ENCODE measurements at regions not wholly inside any gene's neighbourhood (a gene's known extent, or its start where the extent isn't known, plus 50 kb on each side); places are given as distances from the start of the nearest gene placed in this dataset.

DNA sequence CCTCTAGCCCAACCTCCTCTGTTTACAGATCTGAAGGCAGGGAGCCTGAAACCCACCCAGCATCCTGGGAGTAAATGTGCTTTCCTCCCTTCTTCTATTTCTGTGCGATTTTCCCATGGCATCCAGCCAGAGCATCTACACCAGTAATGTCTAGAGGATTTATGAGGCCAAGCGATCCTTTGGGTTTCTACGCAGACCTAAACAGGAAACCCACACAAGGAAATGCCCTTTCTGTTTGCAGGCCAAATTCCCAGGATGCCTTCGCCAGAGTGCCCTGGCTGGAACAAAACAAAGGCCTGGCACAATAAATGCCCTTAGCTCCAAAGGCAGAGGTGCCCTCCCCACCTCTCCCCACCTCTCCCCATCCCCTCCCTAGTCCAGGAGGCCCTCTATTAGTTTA, 110.5 kb upstream of the CDC42BPA start:
- intact Hi-C loops (cut with DNase I): no loop called here
- H3K36me3 ChIP-seq (ENCODE audit: control insufficient read depth in 1 of 2, insufficient read depth in 2 of 2, low read length in 1 of 2): no peaks in the 10 kb centered on the region
- no peak overlapping the region for H3K4me3 ChIP-seq (ENCODE audit: low read length in 2 of 2)
- no peaks in the 10 kb centered on the region for H3K27me3 ChIP-seq (ENCODE audit: control insufficient read depth in 1 of 2, insufficient read depth in 2 of 2, low read length in 1 of 2)
- H3K27ac ChIP-seq (ENCODE audit: low read depth in 1 of 2, low read length in 2 of 2): peak overlapping the region in 1 of 2 donors; percentile 81
- WGBS, 2 donors: 0 to 6% methylated on average over 4 of the region's 4 CpGs
- H3K4me1 ChIP-seq (ENCODE audit: control insufficient read depth in 1 of 2, insufficient read depth in 2 of 2, low read length in 2 of 2): peaks cover 0 to 4% of the 10 kb centered on the region in 2 donors
- DNase-seq (no peak), ATAC-seq (ENCODE audit: low FRiP score) (peak; percentile 37)
- no peaks in the 10 kb centered on the region for H3K9me3 ChIP-seq (ENCODE audit: control insufficient read depth, low read length)

GRCh38 chr1:227427411-227427810, 109.1 kb upstream of the CDC42BPA start:
- H3K4me1 ChIP-seq (ENCODE audit: control insufficient read depth in 1 of 2, insufficient read depth in 2 of 2, low read length in 2 of 2): peaks cover 0 to 4% of the 10 kb centered on the region in 2 donors
- H3K36me3 ChIP-seq (ENCODE audit: control insufficient read depth in 1 of 2, insufficient read depth in 2 of 2, low read length in 1 of 2): no peaks in the 10 kb centered on the region
- 41 to 59% methylated on average over 1 of the region's 1 CpG for WGBS, 2 donors
- H3K27ac ChIP-seq (ENCODE audit: low read depth in 1 of 2, low read length in 2 of 2): no peak overlapping the region
- H3K4me3 ChIP-seq (ENCODE audit: low read length in 2 of 2): no peak overlapping the region
- H3K27me3 ChIP-seq (ENCODE audit: control insufficient read depth in 1 of 2, insufficient read depth in 2 of 2, low read length in 1 of 2): no peaks in the 10 kb centered on the region
- DNase-seq (no peak), ATAC-seq (ENCODE audit: low FRiP score) (no peak)
- intact Hi-C loops (cut with DNase I): no loop called here
- no peaks in the 10 kb centered on the region for H3K9me3 ChIP-seq (ENCODE audit: control insufficient read depth, low read length)

DNA sequence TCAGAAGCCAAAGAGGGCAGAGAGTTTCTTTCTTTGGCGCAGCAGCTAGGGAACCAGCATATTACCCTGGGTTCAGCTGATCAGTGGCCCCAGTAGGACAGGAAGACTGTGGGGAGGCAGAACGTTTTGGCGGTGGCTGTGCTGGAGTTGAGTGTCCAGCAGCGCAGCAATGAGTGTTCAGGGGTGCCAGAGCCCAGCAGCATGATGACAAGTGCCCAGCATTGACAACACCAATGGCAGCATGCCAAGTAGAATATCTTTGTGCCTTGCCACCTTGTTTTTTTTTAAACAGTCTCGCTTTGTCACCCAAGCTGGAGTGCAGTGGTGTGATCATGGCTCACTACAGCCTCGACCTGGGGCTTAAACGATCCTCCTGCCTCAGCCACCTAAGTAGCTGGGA, 106.7 kb upstream of the CDC42BPA start:
- no peaks in the 10 kb centered on the region for H3K36me3 ChIP-seq (ENCODE audit: control insufficient read depth in 1 of 2, insufficient read depth in 2 of 2, low read length in 1 of 2)
- peaks cover 0 to 4% of the 10 kb centered on the region in 2 donors for H3K4me1 ChIP-seq (ENCODE audit: control insufficient read depth in 1 of 2, insufficient read depth in 2 of 2, low read length in 2 of 2)
- intact Hi-C loops (cut with DNase I): no loop called here
- H3K27me3 ChIP-seq (ENCODE audit: control insufficient read depth in 1 of 2, insufficient read depth in 2 of 2, low read length in 1 of 2): no peaks in the 10 kb centered on the region
- no peak overlapping the region for H3K27ac ChIP-seq (ENCODE audit: low read depth in 1 of 2, low read length in 2 of 2)
- no peaks in the 10 kb centered on the region for H3K9me3 ChIP-seq (ENCODE audit: control insufficient read depth, low read length)
- H3K4me3 ChIP-seq (ENCODE audit: low read length in 2 of 2): no peak overlapping the region
- WGBS, 2 donors: 93% methylated on average over 7 of the region's 7 CpGs
- DNase-seq (no peak), ATAC-seq (ENCODE audit: low FRiP score) (no peak)

DNA sequence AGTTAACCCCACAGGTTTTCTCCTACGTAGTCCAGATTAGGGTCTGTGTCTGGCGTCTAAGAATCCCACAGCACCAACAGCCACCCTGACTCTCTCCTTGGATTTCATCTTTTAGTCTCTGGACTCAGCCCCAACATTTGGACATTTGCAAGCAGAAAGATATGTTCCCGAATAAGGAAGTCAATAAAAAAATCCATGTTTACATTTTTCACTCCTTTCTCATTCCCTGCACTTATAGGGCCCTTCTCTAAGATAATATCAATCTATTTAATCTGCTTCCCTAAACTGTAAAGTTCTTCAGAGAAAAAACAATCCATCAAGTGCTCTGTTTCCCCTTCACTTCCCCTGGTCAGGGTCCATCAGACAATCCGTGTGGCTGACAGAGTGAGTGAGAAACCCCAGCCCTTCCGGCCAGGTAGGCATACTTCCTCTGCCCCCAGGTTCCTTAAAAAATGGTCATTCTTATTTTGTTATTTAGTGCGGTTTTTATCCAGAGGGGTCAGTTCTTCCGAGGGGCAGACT, 105.9 kb upstream of the CDC42BPA start:
- DNase-seq: no peak
- no peak overlapping the region for H3K4me3 ChIP-seq (ENCODE audit: low read length in 2 of 2)
- peaks cover 0 to 2% of the 10 kb centered on the region in 2 donors for H3K4me1 ChIP-seq (ENCODE audit: control insufficient read depth in 1 of 2, insufficient read depth in 2 of 2, low read length in 2 of 2)
- WGBS, 2 donors: 63 to 70% methylated on average over 7 of the region's 7 CpGs
- no peaks in the 10 kb centered on the region for H3K36me3 ChIP-seq (ENCODE audit: control insufficient read depth in 1 of 2, insufficient read depth in 2 of 2, low read length in 1 of 2)
- H3K27me3 ChIP-seq (ENCODE audit: control insufficient read depth in 1 of 2, insufficient read depth in 2 of 2, low read length in 1 of 2): no peaks in the 10 kb centered on the region
- H3K27ac ChIP-seq (ENCODE audit: low read depth in 1 of 2, low read length in 2 of 2): no peak overlapping the region
- intact Hi-C loops (cut with DNase I): no loop called here
- no peak for ATAC-seq (ENCODE audit: low FRiP score)
- H3K9me3 ChIP-seq (ENCODE audit: control insufficient read depth, low read length): no peaks in the 10 kb centered on the region

GRCh38 chr1:227422581-227422980, 104.3 kb upstream of the CDC42BPA start:
- ATAC-seq (ENCODE audit: low FRiP score) (no peak), DNase-seq (no peak)
- intact Hi-C loops (cut with DNase I): no loop called here
- H3K27me3 ChIP-seq (ENCODE audit: control insufficient read depth in 1 of 2, insufficient read depth in 2 of 2, low read length in 1 of 2): no peaks in the 10 kb centered on the region
- H3K27ac ChIP-seq (ENCODE audit: low read depth in 1 of 2, low read length in 2 of 2): no peak overlapping the region
- H3K4me1 ChIP-seq (ENCODE audit: control insufficient read depth in 1 of 2, insufficient read depth in 2 of 2, low read length in 2 of 2): no peaks in the 10 kb centered on the region
- H3K36me3 ChIP-seq (ENCODE audit: control insufficient read depth in 1 of 2, insufficient read depth in 2 of 2, low read length in 1 of 2): no peaks in the 10 kb centered on the region
- no peaks in the 10 kb centered on the region for H3K9me3 ChIP-seq (ENCODE audit: control insufficient read depth, low read length)
- 88 to 89% methylated on average over 2 of the region's 2 CpGs for WGBS, 2 donors
- no peak overlapping the region for H3K4me3 ChIP-seq (ENCODE audit: low read length in 2 of 2)

GRCh38 chr1:227420147-227420546, 101.9 kb upstream of the CDC42BPA start:
- 91 to 94% methylated on average over 5 of the region's 5 CpGs for WGBS, 2 donors

GRCh38 chr1:227417756-227418480, 99.6 kb upstream of the CDC42BPA start:
- intact Hi-C loops (cut with DNase I): no loop called here
- no peak overlapping the region for H3K4me3 ChIP-seq (ENCODE audit: low read length in 2 of 2)
- H3K27ac ChIP-seq (ENCODE audit: low read depth in 1 of 2, low read length in 2 of 2): no peak overlapping the region
- ATAC-seq (ENCODE audit: low FRiP score): no peak
- H3K9me3 ChIP-seq (ENCODE audit: control insufficient read depth, low read length): no peaks in the 10 kb centered on the region
- H3K36me3 ChIP-seq (ENCODE audit: control insufficient read depth in 1 of 2, insufficient read depth in 2 of 2, low read length in 1 of 2): no peaks in the 10 kb centered on the region
- H3K27me3 ChIP-seq (ENCODE audit: control insufficient read depth in 1 of 2, insufficient read depth in 2 of 2, low read length in 1 of 2): no peaks in the 10 kb centered on the region
- WGBS, 2 donors: 93% methylated on average over 2 of the region's 2 CpGs
- H3K4me1 ChIP-seq (ENCODE audit: control insufficient read depth in 1 of 2, insufficient read depth in 2 of 2, low read length in 2 of 2): peaks cover 2 to 3% of the 10 kb centered on the region in 2 donors
- DNase-seq: no peak

More at GRCh38 chr1:227420147-227420546, 101.9 kb upstream of the CDC42BPA start:
- Histone ChIP-seq H3K4me3 (ENCODE audit: low read length in 2 of 2) (no peak overlapping the region), H3K36me3 (ENCODE audit: control insufficient read depth in 1 of 2, insufficient read depth in 2 of 2, low read length in 1 of 2) (no peaks in the 10 kb centered on the region), H3K4me1 (ENCODE audit: control insufficient read depth in 1 of 2, insufficient read depth in 2 of 2, low read length in 2 of 2) (peaks cover 2 to 3% of the 10 kb centered on the region in 2 donors), H3K27me3 (ENCODE audit: control insufficient read depth in 1 of 2, insufficient read depth in 2 of 2, low read length in 1 of 2) (no peaks in the 10 kb centered on the region), H3K9me3 (ENCODE audit: control insufficient read depth, low read length) (no peaks in the 10 kb centered on the region), H3K27ac (ENCODE audit: low read depth in 1 of 2, low read length in 2 of 2) (no peak overlapping the region)
- intact Hi-C loops (cut with DNase I): no loop called here
- ATAC-seq (ENCODE audit: low FRiP score) (no peak), DNase-seq (no peak)

GRCh38 chr1:227416156-227416830, 98.0 kb upstream of the CDC42BPA start:
- Histone ChIP-seq H3K27ac (ENCODE audit: low read depth in 1 of 2, low read length in 2 of 2) (peak overlapping the region in 1 of 2 donors; percentile 36), H3K27me3 (ENCODE audit: control insufficient read depth in 1 of 2, insufficient read depth in 2 of 2, low read length in 1 of 2) (no peaks in the 10 kb centered on the region), H3K4me3 (ENCODE audit: low read length in 2 of 2) (no peak overlapping the region), H3K9me3 (ENCODE audit: control insufficient read depth, low read length) (no peaks in the 10 kb centered on the region), H3K4me1 (ENCODE audit: control insufficient read depth in 1 of 2, insufficient read depth in 2 of 2, low read length in 2 of 2) (peaks cover 2 to 3% of the 10 kb centered on the region in 2 donors), H3K36me3 (ENCODE audit: control insufficient read depth in 1 of 2, insufficient read depth in 2 of 2, low read length in 1 of 2) (no peaks in the 10 kb centered on the region)
- ATAC-seq (ENCODE audit: low FRiP score) (no peak), DNase-seq (no peak)
- intact Hi-C loops (cut with DNase I): no loop called here
- WGBS, 2 donors: 79 to 84% methylated on average over 6 of the region's 6 CpGs

Measured in aorta (tissue), 5 donors.